T-helper 1 cell (primary cell): ENCODE measurements at regions not wholly inside any gene's neighbourhood (a gene's known extent, or its start where the extent isn't known, plus 50 kb on each side); places are given as distances from the start of the nearest gene placed in this dataset.

ENCODE experiments used
- DNase-seq, 5 donors: peaks; one replicate each; pipeline ENCODE4 v3.0.0-alpha.2; 2012 to 2020

DNA sequence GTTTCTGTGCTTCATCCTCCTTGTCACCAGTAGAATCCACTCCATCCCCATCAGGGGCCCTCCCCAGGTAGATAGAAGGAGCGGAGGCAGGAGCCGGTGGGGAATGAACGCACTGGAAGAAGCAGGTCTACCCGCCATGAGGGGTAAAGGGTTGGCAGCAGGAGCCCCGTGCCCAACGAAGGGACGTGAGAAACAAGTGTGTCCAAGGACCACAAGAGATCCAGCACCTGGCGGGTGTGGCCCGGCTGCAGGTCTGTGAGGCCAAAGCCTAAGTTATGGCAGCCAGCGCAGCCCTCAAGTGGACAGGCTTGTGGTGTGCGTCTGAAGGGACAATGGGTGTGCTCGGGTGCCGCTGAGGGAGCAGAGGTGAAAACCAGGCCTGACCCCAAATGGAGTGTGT is 94.3 kb downstream of the IRX2 start:
- DNase-seq, result no peak

DNA sequence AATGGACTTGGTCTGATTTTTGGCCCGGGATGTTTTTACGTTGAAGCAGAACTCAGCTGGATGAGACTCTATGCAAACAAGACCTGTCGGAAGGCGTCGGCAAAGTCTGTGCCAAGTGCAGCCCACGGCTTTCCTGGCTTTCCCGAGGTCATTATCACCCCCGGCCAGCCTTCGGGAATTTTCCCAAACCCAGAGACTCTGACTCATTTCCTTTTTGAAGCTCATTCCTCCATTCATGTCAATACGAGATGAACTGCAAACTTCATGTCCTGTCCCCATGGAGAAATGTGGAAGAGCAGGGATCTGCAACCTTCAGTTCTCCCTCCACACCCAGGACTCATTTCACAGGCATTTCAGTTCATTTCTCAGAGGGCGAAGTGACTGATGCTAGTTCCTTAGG is 95.3 kb downstream of the IRX2 start:
- DNase-seq, result no peak

DNA sequence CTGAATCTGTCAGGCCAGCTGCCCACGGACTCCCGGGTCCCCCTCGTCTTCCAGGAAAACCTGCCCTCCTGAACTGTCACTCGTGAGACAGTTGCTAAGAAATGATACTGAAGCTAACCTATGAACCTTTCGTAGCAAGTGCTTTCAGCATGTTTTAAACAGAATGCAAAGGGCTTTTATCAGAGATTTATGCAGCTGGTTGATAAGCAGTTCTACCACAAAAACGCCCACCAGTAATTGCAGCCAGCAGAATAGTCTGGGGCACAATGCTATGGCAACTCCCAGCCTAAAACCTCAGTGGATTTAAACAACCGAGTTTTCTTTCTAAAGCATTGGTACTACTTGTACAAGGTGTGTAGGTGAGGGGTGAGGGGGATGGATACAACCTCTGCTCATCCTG is 97.5 kb downstream of the IRX2 start:
- DNase-seq, result no peak

DNA sequence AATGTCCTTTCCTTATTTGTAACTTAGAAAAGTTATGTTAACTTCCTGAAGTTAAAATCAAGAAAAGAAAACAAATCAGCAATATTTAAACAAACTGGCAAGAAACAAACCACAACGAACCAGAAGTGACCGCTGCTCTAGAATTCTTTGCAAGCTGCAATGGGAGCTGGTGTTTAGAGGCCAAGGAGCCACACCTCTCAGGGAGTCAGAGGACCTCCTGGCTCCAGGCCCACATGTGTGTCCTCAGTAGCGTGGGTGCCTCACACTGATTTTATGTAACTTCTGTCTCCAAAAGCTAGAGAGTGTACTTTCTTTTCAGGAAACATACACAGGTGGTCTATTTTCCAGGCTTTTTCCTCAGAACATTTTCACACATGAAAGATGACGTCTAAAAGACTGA is 100.4 kb downstream of the IRX2 start:
- no peak for DNase-seq

- no peak for DNase-seq
Observed at GRCh38 chr5:2642684-2643345, 108.7 kb downstream of the IRX2 start.

- no peak for DNase-seq
Observed at GRCh38 chr5:2640717-2641116, 110.8 kb downstream of the IRX2 start.

GRCh38 chr5:2639425-2639824 is 112.1 kb downstream of the IRX2 start:
- DNase-seq, result no peak

GRCh38 chr5:2634399-2635176 is 116.9 kb downstream of the IRX2 start:
- no peak for DNase-seq

DNA sequence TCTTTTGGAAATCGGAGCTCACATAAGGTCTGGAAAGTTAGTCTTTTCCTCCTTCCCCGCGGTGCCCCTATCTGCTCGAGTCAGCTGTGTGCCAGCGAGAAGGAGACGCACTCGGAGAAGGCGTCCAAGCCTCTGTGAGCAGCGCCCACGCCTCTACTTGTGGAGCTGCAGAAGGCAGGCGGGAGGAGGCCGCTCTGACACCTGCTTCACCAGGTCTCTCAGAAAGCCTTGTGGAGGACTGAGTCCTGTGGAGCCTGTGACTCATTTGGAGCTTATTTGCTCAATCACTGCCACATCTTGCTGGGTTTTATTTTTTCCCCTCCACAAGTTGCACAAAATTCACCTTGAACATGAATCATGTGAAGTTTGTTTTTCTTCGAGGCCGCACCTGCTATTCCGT is 117.5 kb downstream of the IRX2 start:
- DNase-seq, result no peak

DNA sequence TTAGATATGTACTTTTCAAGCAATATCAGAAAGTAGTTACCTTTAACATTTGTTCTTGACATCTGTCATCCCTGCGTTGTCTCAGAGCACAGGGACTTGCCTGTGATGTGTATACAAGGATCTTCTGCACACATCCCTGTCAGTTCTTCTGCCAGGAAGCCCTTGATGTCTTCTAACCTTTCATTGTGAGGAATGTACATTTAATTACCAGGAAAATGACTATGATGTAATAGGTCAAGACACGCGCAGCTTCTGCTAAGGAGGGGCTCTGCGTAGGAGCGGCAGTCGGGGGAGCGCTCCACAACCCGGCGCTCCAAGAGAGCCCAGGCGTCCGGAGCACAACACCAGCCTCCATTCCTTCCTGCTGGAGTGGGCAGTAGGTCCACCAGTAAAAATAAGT is 119.7 kb downstream of the IRX2 start:
- DNase-seq, result no peak

- no peak for DNase-seq
Observed at GRCh38 chr5:2629045-2629444, 122.4 kb downstream of the IRX2 start.

- DNase-seq, result no peak
Observed at GRCh38 chr5:2627867-2628266, 123.6 kb downstream of the IRX2 start.

GRCh38 chr5:2626572-2626971 is 124.9 kb downstream of the IRX2 start:
- no peak for DNase-seq

GRCh38 chr5:2622866-2623265 is 128.6 kb downstream of the IRX2 start:
- DNase-seq, result no peak

DNA sequence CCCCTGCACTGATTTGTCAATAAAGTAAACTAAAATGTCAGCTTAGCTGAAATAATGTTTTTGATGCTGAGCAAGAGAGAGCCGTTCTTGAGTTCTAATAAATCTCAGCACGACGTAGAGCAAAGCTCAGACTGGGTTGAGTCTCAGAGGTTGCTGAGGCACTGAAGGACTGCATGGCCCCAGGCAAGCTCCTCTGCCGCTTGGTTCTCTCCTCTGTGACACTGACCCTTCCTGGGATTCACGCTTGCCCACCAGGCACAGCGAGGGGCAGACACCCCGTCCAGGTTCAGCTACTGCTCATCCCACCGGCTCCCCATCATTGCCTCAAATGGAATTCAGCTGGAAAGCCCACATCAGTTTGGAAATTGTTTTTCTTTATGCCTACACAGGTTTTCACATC is 129.8 kb downstream of the IRX2 start:
- no peak for DNase-seq

DNA sequence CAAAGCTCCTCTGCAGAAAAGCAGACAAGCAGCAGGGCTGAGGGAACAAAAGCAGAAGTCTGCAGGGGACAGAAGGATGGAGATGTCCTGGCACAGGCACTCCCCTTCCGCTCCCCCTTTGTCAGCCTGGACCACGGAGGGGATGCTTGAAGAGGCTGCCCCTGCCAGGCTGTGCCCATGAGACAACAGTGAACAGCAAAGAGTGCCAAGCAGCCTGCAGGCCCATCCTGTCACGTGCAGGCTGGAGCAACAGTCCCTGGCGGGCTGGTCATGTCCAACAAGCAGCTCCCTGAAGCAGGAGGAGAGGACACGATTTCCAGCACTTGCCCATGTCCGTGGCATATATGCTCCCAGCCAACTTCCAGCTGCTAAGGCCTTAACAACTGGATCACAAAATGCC is 132.3 kb downstream of the IRX2 start:
- DNase-seq, result no peak

DNA sequence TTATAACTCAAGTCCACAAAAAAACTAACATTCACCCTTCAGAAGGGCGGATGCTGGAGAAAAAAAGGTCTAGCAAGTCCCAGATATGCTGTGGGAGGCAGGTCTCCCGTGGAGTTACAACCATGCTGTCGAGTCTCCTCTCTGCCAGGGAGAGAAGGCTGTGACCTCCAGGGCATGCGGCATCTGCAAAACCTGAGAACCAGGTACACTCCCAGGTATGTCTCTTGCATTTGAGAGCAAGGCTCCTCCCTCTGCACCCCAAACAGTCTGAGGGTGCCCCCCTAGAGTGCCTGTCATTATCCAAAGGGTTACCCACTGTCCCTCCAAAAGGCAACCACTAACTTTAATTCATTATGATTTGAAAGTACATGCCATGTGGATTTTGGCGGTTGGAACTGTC is 134.0 kb downstream of the IRX2 start:
- no peak for DNase-seq

- no peak for DNase-seq
Observed at GRCh38 chr5:2615917-2616316, 135.6 kb downstream of the IRX2 start.

DNA sequence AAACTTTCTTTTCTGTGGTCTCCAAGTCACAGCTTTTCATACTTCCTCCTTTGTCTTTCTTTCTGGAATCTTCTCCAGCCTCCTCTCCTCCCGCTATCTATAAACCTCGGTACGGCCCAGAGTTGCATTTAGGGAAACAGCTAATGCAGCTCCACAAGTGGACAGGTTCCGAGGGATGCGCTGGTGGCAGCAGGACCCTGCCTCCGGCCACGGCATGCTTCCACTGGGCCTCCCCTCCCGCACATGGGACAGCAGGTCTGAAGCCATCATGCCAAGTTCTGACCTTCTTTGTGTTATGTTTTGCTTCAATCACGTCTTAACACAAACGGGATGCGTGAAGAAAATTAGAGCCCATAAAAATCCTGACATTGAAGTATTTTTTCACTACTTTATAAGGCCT is 136.9 kb downstream of the IRX2 start:
- DNase-seq, result no peak

DNA sequence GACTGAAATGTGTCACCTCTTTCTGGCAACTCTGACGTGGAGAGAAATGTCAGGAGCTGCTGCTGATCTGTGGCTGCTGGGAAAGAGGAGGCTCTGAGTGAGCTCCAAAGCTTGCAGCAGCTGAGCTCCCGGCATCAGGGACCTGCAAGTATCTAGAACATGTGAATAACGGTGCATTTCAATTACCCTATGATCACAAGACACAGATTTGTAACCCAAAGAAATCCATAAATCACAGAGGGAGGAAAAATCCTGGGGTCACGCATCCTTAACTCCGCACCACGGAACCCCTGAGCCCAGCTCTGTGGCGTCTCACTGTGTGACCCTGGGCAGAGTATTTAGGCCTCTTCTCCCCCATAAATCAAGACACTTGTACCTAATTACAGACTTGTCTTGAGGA is 139.8 kb downstream of the IRX2 start:
- DNase-seq, result no peak

- DNase-seq, result no peak
Observed at GRCh38 chr5:2610986-2611385, 140.5 kb downstream of the IRX2 start.

DNA sequence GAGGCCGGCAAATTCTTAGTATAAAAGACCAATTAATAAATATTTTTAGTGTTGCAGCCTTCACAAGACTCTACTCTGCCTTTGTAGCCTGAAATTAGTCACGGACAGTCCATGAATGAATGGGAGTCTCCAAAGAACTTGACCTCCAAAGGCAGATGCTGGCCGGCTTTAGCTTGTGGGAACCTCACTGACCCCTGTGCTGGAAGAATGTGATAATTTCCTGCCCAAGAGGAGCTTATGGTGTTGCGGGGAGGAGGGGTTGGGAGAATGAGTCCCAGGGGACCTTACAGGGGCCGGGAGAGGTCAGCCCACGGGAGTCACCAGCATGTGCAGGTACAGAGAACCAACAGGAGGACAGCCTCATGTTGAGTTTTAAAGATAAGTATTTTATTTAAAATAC is 143.1 kb downstream of the IRX2 start:
- no peak for DNase-seq

- no peak for DNase-seq
Observed at GRCh38 chr5:2607598-2607997, 143.9 kb downstream of the IRX2 start.

DNA sequence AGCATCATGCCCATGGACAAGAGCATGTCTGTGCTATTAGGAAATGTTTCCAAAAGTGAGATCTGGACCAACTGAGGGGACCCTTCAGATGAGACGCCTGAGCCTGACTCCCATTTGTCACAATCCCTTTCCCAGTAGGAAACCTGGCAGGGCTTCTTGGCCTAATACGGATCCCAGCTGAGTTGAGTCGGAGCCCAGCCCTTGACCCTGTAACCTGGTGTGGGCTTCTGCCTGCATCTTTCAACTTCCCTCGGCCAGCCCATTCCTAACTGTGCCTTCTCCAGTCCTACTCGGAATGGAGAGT is 148.3 kb downstream of the IRX2 start:
- no peak for DNase-seq
